ENCODE measurements at regions not wholly inside any gene's neighbourhood (a gene's known extent, or its start where the extent isn't known, plus 50 kb on each side); places are given as distances from the start of the nearest gene placed in this dataset.

DNA sequence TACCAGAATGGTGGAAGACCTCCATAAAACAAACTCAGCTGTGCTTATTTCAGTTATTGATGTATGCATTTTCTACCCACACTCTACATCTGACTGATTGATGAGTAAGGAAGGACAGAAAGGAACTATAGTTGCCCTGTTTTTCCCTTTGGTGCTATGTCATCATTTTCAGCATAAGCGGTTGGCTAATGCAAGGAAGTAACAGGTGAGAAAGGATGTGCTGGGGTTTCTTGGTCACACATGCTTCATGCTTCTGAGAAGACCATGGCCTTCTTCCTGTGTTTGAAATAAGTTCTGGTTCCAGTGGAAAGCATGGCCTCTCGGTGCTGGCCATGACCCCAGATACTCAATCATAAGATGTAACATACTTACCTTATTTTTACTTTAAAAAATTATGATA is 541.2 kb downstream of the PTPRU start:
- Histone ChIP-seq H3K36me3 (ENCODE audit: control insufficient read depth in 2 of 2, extremely low read depth in 1 of 2, insufficient read depth in 2 of 2, low read length in 2 of 2) (no peaks in the 10 kb centered on the region), H4K20me1 (ENCODE audit: control insufficient read depth, extremely low read depth, insufficient read depth, low read length) (no peaks in the 10 kb centered on the region), H3K4me3 (ENCODE audit: control insufficient read depth in 2 of 3, extremely low read depth in 1 of 3, insufficient read depth in 2 of 3, low read depth in 1 of 3, low read length in 3 of 3) (no peak overlapping the region), H3K9me1 (ENCODE audit: control insufficient read depth, extremely low read depth, insufficient read depth, low read length) (no peaks in the 10 kb centered on the region), H3K9me3 (ENCODE audit: control insufficient read depth, low read depth, low read length) (no peaks in the 10 kb centered on the region), H3K4me2 (ENCODE audit: control insufficient read depth, extremely low read depth, insufficient read depth, low read depth, low read length) (no peak overlapping the region), H3K27ac (ENCODE audit: control insufficient read depth, insufficient read depth, low read length) (no peak overlapping the region), H3K79me2 (ENCODE audit: control insufficient read depth, insufficient read depth, low read length) (no peaks in the 10 kb centered on the region), H3K4me1 (ENCODE audit: control insufficient read depth, extremely low read depth, insufficient read depth, low read length) (no peaks in the 10 kb centered on the region), H3K27me3 (ENCODE audit: control insufficient read depth, extremely low read depth, insufficient read depth, low read length) (no peaks in the 10 kb centered on the region), H3K9ac (ENCODE audit: control insufficient read depth, extremely low read depth, insufficient read depth, low read length) (no peak overlapping the region), H2AFZ (ENCODE audit: control insufficient read depth, low read length) (no peak overlapping the region)
- dilution Hi-C loops (cut with MboI; ENCODE audit: extremely low pct_ligation_motif_present, low sequenced_read_pairs): no loop called here
- TF ChIP-seq, protein P1, sequence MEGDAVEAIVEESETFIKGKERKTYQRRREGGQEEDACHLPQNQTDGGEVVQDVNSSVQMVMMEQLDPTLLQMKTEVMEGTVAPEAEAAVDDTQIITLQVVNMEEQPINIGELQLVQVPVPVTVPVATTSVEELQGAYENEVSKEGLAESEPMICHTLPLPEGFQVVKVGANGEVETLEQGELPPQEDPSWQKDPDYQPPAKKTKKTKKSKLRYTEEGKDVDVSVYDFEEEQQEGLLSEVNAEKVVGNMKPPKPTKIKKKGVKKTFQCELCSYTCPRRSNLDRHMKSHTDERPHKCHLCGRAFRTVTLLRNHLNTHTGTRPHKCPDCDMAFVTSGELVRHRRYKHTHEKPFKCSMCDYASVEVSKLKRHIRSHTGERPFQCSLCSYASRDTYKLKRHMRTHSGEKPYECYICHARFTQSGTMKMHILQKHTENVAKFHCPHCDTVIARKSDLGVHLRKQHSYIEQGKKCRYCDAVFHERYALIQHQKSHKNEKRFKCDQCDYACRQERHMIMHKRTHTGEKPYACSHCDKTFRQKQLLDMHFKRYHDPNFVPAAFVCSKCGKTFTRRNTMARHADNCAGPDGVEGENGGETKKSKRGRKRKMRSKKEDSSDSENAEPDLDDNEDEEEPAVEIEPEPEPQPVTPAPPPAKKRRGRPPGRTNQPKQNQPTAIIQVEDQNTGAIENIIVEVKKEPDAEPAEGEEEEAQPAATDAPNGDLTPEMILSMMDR (optimal IDR thresholded peaks at IDR 0.05 in 1 of 3, IDR thresholded peaks at IDR 0.05 in 1 of 3, conservative IDR thresholded peaks at IDR 0.05 in 1 of 3; ENCODE audit: extremely low read depth in 1 of 3, insufficient read depth in 2 of 3, low read length in 3 of 3): no peak
- TF ChIP-seq EZH2 (IDR thresholded peaks at IDR 0.05; ENCODE audit: low read length): no peak
- FAIRE-seq (no peak), DNase-seq (ENCODE audit: low read depth, low spot score) (no peak)

DNA sequence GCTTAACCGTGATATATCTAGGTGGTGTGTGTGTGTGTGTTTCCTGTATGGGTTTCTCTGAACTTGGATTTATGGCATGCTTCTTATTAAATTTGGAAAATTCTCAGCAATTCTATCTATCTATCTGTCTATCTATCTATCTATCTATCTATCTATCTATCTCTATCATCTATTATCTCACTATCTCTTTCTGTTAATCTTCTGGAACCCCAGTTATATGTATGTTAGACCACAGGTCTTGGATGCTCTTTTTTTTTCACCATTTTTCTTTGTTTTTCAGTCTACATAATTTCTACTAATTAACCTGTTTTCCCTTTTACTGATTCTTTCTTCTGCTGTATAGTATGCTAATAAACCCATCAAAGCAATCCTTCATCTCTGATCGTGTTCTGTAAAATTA is 538.0 kb downstream of the PTPRU start:
- Histone ChIP-seq H3K36me3 (ENCODE audit: control insufficient read depth in 2 of 2, extremely low read depth in 1 of 2, insufficient read depth in 2 of 2, low read length in 2 of 2) (no peaks in the 10 kb centered on the region), H3K9ac (ENCODE audit: control insufficient read depth, extremely low read depth, insufficient read depth, low read length) (no peak overlapping the region), H3K9me3 (ENCODE audit: control insufficient read depth, low read depth, low read length) (no peaks in the 10 kb centered on the region), H3K27ac (ENCODE audit: control insufficient read depth, insufficient read depth, low read length) (no peak overlapping the region), H3K27me3 (ENCODE audit: control insufficient read depth, extremely low read depth, insufficient read depth, low read length) (no peaks in the 10 kb centered on the region), H4K20me1 (ENCODE audit: control insufficient read depth, extremely low read depth, insufficient read depth, low read length) (no peaks in the 10 kb centered on the region), H3K4me2 (ENCODE audit: control insufficient read depth, extremely low read depth, insufficient read depth, low read depth, low read length) (no peak overlapping the region), H3K79me2 (ENCODE audit: control insufficient read depth, insufficient read depth, low read length) (no peaks in the 10 kb centered on the region), H3K4me1 (ENCODE audit: control insufficient read depth, extremely low read depth, insufficient read depth, low read length) (no peaks in the 10 kb centered on the region), H3K9me1 (ENCODE audit: control insufficient read depth, extremely low read depth, insufficient read depth, low read length) (no peaks in the 10 kb centered on the region), H3K4me3 (ENCODE audit: control insufficient read depth in 2 of 3, extremely low read depth in 1 of 3, insufficient read depth in 2 of 3, low read depth in 1 of 3, low read length in 3 of 3) (no peak overlapping the region), H2AFZ (ENCODE audit: control insufficient read depth, low read length) (no peak overlapping the region)
- TF ChIP-seq EZH2 (IDR thresholded peaks at IDR 0.05; ENCODE audit: low read length): no peak
- TF ChIP-seq, protein P1 (optimal IDR thresholded peaks at IDR 0.05 in 1 of 3, IDR thresholded peaks at IDR 0.05 in 1 of 3, conservative IDR thresholded peaks at IDR 0.05 in 1 of 3; ENCODE audit: extremely low read depth in 1 of 3, insufficient read depth in 2 of 3, low read length in 3 of 3): no peak
- FAIRE-seq (no peak), DNase-seq (ENCODE audit: low read depth, low spot score) (no peak)
- dilution Hi-C loops (cut with MboI; ENCODE audit: extremely low pct_ligation_motif_present, low sequenced_read_pairs): no loop called here

Measured in keratinocyte (primary cell).